ENCODE measurements at regions not wholly inside any gene's neighbourhood (a gene's known extent, or its start where the extent isn't known, plus 50 kb on each side); places are given as distances from the start of the nearest gene placed in this dataset.

DNA sequence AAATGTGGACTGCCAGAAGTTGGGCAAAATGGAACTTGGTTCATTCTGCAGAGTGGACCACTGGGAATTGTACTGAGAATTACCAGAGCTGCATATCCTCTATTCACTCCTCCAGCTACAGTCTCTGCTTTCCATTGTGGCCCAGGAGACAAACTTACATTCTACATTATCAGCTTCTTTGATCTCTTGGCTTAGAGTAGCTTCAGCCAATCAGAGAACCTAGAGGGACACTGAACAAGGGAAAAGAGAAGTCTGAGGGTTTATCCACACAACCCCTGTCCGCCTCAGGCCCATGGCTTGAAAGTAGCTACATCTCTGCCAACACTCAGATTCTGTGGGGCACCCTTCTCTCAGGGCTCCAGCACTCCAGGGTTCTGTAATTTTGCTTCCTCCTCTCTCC is 251.1 kb downstream of the TRIB2 start:
- TF ChIP-seq POLR2A (IDR thresholded peaks at IDR 0.05; ENCODE audit: low read depth, low read length) (no peak), TAF1 (IDR thresholded peaks at IDR 0.05; ENCODE audit: low read depth, low read length) (no peak), POLR2AphosphoS5 (IDR thresholded peaks at IDR 0.05; ENCODE audit: low read depth, low read length) (no peak), SPI1 (IDR thresholded peaks at IDR 0.05; ENCODE audit: low read depth, low read length) (no peak)
